CD4-positive, alpha-beta T cell (primary cell): ENCODE measurements at regions not wholly inside any gene's neighbourhood (a gene's known extent, or its start where the extent isn't known, plus 50 kb on each side); places are given as distances from the start of the nearest gene placed in this dataset.

Source experiments
- ATAC-seq: fragments of 200-7000 bp; cut with Tn5 transposase; one replicate; pipeline ENCODE4 v1.10.0; 2022; ENCODE audit warnings: mild to moderate bottlenecking; ENCODE audit not compliant: poor library complexity
- CTCF ChIA-PET: fragments of 350-600 bp; sonication (Branson Sonifier 250); formaldehyde crosslinking; loops from one replicate; lab custom pipeline; 2021; ENCODE audit warnings: antibody characterized with exemption, inconsistent platforms; lab: Charles Lee
- POLR2A ChIA-PET: fragments of 350-600 bp; sonication (Branson Sonifier 250); formaldehyde crosslinking; loops from one replicate; lab custom pipeline; 2021; ENCODE audit warnings: antibody characterized with exemption, inconsistent platforms; lab: Charles Lee
- DNase-seq, 14 experiments: peaks; one replicate each; pipeline ENCODE4 v3.0.0-alpha.2; 2013 to 2020; ENCODE audit warnings: mixed read lengths in 2 of 14
- H3K27ac ChIP-seq, 2 donors: one replicate each; pipeline versions ENCODE4 v1.5.1 to v1.7.0; 2013; ENCODE audit warnings: low read length in 2 of 2, low read depth in 1 of 2, mild to moderate bottlenecking in 1 of 2
- H3K27me3 ChIP-seq, 2 experiments: 1 replicate in 1 of 2; 2 replicates in 1 of 2; pipeline versions ENCODE4 v1.6.1 to v1.7.0; 2013; ENCODE audit warnings: low read length in 2 of 2, control low read depth in 1 of 2, mild to moderate bottlenecking in 1 of 2, moderate library complexity in 1 of 2; ENCODE audit not compliant: insufficient read depth in 2 of 2, control insufficient read depth in 1 of 2
- H3K36me3 ChIP-seq: one replicate; pipeline ENCODE4 v1.6.1; 2013; ENCODE audit warnings: low read length, control low read depth; ENCODE audit not compliant: insufficient read depth
- H3K4me1 ChIP-seq: one replicate; pipeline ENCODE4 v1.6.1; 2013; ENCODE audit warnings: low read length, control low read depth; ENCODE audit not compliant: insufficient read depth
- H3K4me3 ChIP-seq: one replicate; pipeline ENCODE4 v1.5.1; 2013; ENCODE audit warnings: mild to moderate bottlenecking, low read length, moderate library complexity
- H3K9me3 ChIP-seq, 2 experiments: 1 replicate in 1 of 2; 2 replicates in 1 of 2; pipeline versions ENCODE4 v1.6.1 to v1.7.0; 2013; ENCODE audit warnings: low read length in 2 of 2, mild to moderate bottlenecking in 2 of 2, control low read depth in 1 of 2, moderate library complexity in 1 of 2; ENCODE audit not compliant: control insufficient read depth in 1 of 2, insufficient read depth in 1 of 2
- H3K27ac Mint-ChIP-seq: one replicate; pipeline ENCODE4 v1.8.0; 2020; ENCODE audit warnings: mixed read lengths
- H3K27me3 Mint-ChIP-seq: one replicate; pipeline ENCODE4 v1.8.0; 2021; ENCODE audit warnings: mixed read lengths
- H3K36me3 Mint-ChIP-seq: one replicate; pipeline ENCODE4 v1.8.0; 2021; ENCODE audit warnings: low read depth, mixed read lengths
- H3K4me1 Mint-ChIP-seq: one replicate; pipeline ENCODE4 v1.8.0; 2021; ENCODE audit warnings: low read depth, mixed read lengths
- H3K4me3 Mint-ChIP-seq: one replicate; pipeline ENCODE4 v1.8.0; 2020; ENCODE audit warnings: mild to moderate bottlenecking, mixed read lengths
- H3K9me3 Mint-ChIP-seq: one replicate; pipeline ENCODE4 v1.8.0; 2020; ENCODE audit warnings: mixed read lengths
- CTCF ChIP-seq: fragments of 200-600 bp; IDR thresholded peaks from one replicate; pipeline ENCODE4 v1.8.0; 2022; ENCODE audit warnings: antibody characterized with exemption, mild to moderate bottlenecking
- intact Hi-C, 2 experiments: fragments of 100-400 bp; cut with DNase I in 1 of 2; cut with micrococcal nuclease in 1 of 2; formaldehyde crosslinking; loops; one replicate each; pipeline versions ENCODE4 v1.15.1 to v1.9.0; 2023 to 2025; cut with DNase I, micrococcal nuclease

- POLR2A ChIA-PET: no interaction called here
- H3K27ac ChIP-seq: no peak overlapping the region
Measured at GRCh38 chr5:91824406-91824805, 441.3 kb upstream of the ARRDC3 start.

GRCh38 chr5:91820874-91821273 is 437.8 kb upstream of the ARRDC3 start:
- Histone ChIP-seq H3K27ac (no peak overlapping the region), H3K27me3 (no peaks in the 10 kb centered on the region), H3K36me3 (no peaks in the 10 kb centered on the region), H3K9me3 (no peaks in the 10 kb centered on the region), H3K4me3 (no peak overlapping the region), H3K4me1 (no peaks in the 10 kb centered on the region)
- Mint-ChIP-seq H3K27ac (no peak overlapping the region), H3K9me3 (peaks cover 7% of the 10 kb centered on the region), H3K36me3 (no peaks in the 10 kb centered on the region), H3K27me3 (no peaks in the 10 kb centered on the region), H3K4me3 (no peak overlapping the region), H3K4me1 (no peaks in the 10 kb centered on the region)
- POLR2A ChIA-PET: no interaction called here
- intact Hi-C loops: no loop called here
- CTCF ChIA-PET: no interaction called here
- DNase-seq (no peak), ATAC-seq (no peak)
- TF ChIP-seq CTCF: no peak

More at GRCh38 chr5:91824406-91824805, 441.3 kb upstream of the ARRDC3 start:
- Mint-ChIP-seq H3K4me3 (no peak overlapping the region), H3K27ac (no peak overlapping the region), H3K27me3 (no peaks in the 10 kb centered on the region), H3K4me1 (no peaks in the 10 kb centered on the region), H3K9me3 (peaks cover 7% of the 10 kb centered on the region), H3K36me3 (no peaks in the 10 kb centered on the region)
- Histone ChIP-seq H3K27me3 (no peaks in the 10 kb centered on the region), H3K36me3 (no peaks in the 10 kb centered on the region), H3K4me1 (no peaks in the 10 kb centered on the region), H3K4me3 (no peak overlapping the region), H3K9me3 (no peaks in the 10 kb centered on the region)
- DNase-seq: no peak
- CTCF ChIA-PET: no interaction called here
- ATAC-seq: no peak
- intact Hi-C loops: no loop called here
- TF ChIP-seq CTCF: no peak

- H3K4me3 ChIP-seq: no peak overlapping the region
- no peak for DNase-seq
- H3K4me1 Mint-ChIP-seq: no peaks in the 10 kb centered on the region
- no peaks in the 10 kb centered on the region for H3K36me3 Mint-ChIP-seq
- TF ChIP-seq CTCF: no peak
- peaks cover 7% of the 10 kb centered on the region for H3K9me3 Mint-ChIP-seq
- H3K4me3 Mint-ChIP-seq: no peak overlapping the region
- no peaks in the 10 kb centered on the region for H3K4me1 ChIP-seq
- no peaks in the 10 kb centered on the region for H3K36me3 ChIP-seq
- no peaks in the 10 kb centered on the region for H3K27me3 Mint-ChIP-seq
- CTCF ChIA-PET: no interaction called here
- no peak overlapping the region for H3K27ac Mint-ChIP-seq
- no peaks in the 10 kb centered on the region for H3K27me3 ChIP-seq
- POLR2A ChIA-PET: no interaction called here
- ATAC-seq: no peak
- no peak overlapping the region for H3K27ac ChIP-seq
- H3K9me3 ChIP-seq: peaks cover 0 to 4% of the 10 kb centered on the region in 2 experiments
- intact Hi-C loops: no loop called here
Measured at GRCh38 chr5:91816681-91817080, 433.6 kb upstream of the ARRDC3 start.
